ENCODE measurements at regions not wholly inside any gene's neighbourhood (a gene's known extent, or its start where the extent isn't known, plus 50 kb on each side); places are given as distances from the start of the nearest gene placed in this dataset.

GRCh38 chr14:104502060-104502459 is 77.5 kb upstream of the C14orf180 start:
- TF ChIP-seq CTCF (optimal IDR thresholded peaks at IDR 0.05 in 1 of 3, IDR thresholded peaks at IDR 0.05 in 1 of 3, conservative IDR thresholded peaks at IDR 0.05 in 1 of 3; ENCODE audit: extremely low read depth in 1 of 3, insufficient read depth in 2 of 3, low read length in 3 of 3) (no peak), EZH2 (IDR thresholded peaks at IDR 0.05; ENCODE audit: low read length) (no peak)
